ENCODE measurements at regions not wholly inside any gene's neighbourhood (a gene's known extent, or its start where the extent isn't known, plus 50 kb on each side); places are given as distances from the start of the nearest gene placed in this dataset.

GRCh38 chr3:76463501-76463900, 576.4 kb upstream of the ROBO2 start:
- no peaks in the 10 kb centered on the region for H3F3A ChIP-seq (ENCODE audit: low read depth)
- H3K36me3 ChIP-seq (ENCODE audit: insufficient read depth, low read length), result no peaks in the 10 kb centered on the region
- H3K9ac ChIP-seq (ENCODE audit: low read depth, low read length, poor library complexity, severe bottlenecking), result no peak overlapping the region
- no peak overlapping the region for H3K4me3 ChIP-seq (ENCODE audit: low read length, poor library complexity, severe bottlenecking)
- H3K4me1 ChIP-seq (ENCODE audit: insufficient read depth, low read length, poor library complexity, severe bottlenecking), result no peaks in the 10 kb centered on the region
- no peak overlapping the region for H2AFZ ChIP-seq (ENCODE audit: low read length)
- H3K9me3 ChIP-seq (ENCODE audit: insufficient read depth, low read depth, low read length), result no peaks in the 10 kb centered on the region
- TF ChIP-seq EZH2phosphoT487 (IDR thresholded peaks at IDR 0.05; ENCODE audit: borderline replicate concordance) (no peak), CTCF (conservative IDR thresholded peaks at IDR 0.05; ENCODE audit: low read length) (no peak)
- H3K79me2 ChIP-seq (ENCODE audit: insufficient read depth, low read length), result no peaks in the 10 kb centered on the region
- H3K27me3 ChIP-seq (ENCODE audit: insufficient read depth, low read length, poor library complexity, severe bottlenecking), result no peaks in the 10 kb centered on the region
- no peak overlapping the region for H3K4me2 ChIP-seq (ENCODE audit: low read depth, low read length, poor library complexity, severe bottlenecking)
- H3K9me2 ChIP-seq (replicated peaks; ENCODE audit: low read depth, low read length), result no peaks in the 10 kb centered on the region
- no peaks in the 10 kb centered on the region for H4K20me1 ChIP-seq (ENCODE audit: insufficient read depth, low read length, poor library complexity, severe bottlenecking)

GRCh38 chr3:76470285-76470684, 569.6 kb upstream of the ROBO2 start:
- no peaks in the 10 kb centered on the region for H4K20me1 ChIP-seq (ENCODE audit: insufficient read depth, low read length, poor library complexity, severe bottlenecking)
- H3K36me3 ChIP-seq (ENCODE audit: insufficient read depth, low read length), result no peaks in the 10 kb centered on the region
- H3K9me3 ChIP-seq (ENCODE audit: insufficient read depth, low read depth, low read length), result no peaks in the 10 kb centered on the region
- H3K4me1 ChIP-seq (ENCODE audit: insufficient read depth, low read length, poor library complexity, severe bottlenecking), result no peaks in the 10 kb centered on the region
- H3K4me2 ChIP-seq (ENCODE audit: low read depth, low read length, poor library complexity, severe bottlenecking), result no peak overlapping the region
- TF ChIP-seq CTCF (conservative IDR thresholded peaks at IDR 0.05; ENCODE audit: low read length), result no peak
- no peak for TF ChIP-seq EZH2phosphoT487 (IDR thresholded peaks at IDR 0.05; ENCODE audit: borderline replicate concordance)
- H3K79me2 ChIP-seq (ENCODE audit: insufficient read depth, low read length), result no peaks in the 10 kb centered on the region
- no peaks in the 10 kb centered on the region for H3F3A ChIP-seq (ENCODE audit: low read depth)
- no peak overlapping the region for H2AFZ ChIP-seq (ENCODE audit: low read length)
- no peaks in the 10 kb centered on the region for H3K9me2 ChIP-seq (replicated peaks; ENCODE audit: low read depth, low read length)
- H3K27me3 ChIP-seq (ENCODE audit: insufficient read depth, low read length, poor library complexity, severe bottlenecking), result no peaks in the 10 kb centered on the region
- no peak overlapping the region for H3K4me3 ChIP-seq (ENCODE audit: low read length, poor library complexity, severe bottlenecking)
- H3K9ac ChIP-seq (ENCODE audit: low read depth, low read length, poor library complexity, severe bottlenecking), result no peak overlapping the region

- Histone ChIP-seq H3K9ac (ENCODE audit: low read depth, low read length, poor library complexity, severe bottlenecking) (no peak overlapping the region), H3K4me1 (ENCODE audit: insufficient read depth, low read length, poor library complexity, severe bottlenecking) (no peaks in the 10 kb centered on the region), H3K36me3 (ENCODE audit: insufficient read depth, low read length) (no peaks in the 10 kb centered on the region), H3K9me2 (replicated peaks; ENCODE audit: low read depth, low read length) (no peaks in the 10 kb centered on the region), H3K79me2 (ENCODE audit: insufficient read depth, low read length) (no peaks in the 10 kb centered on the region), H3K27me3 (ENCODE audit: insufficient read depth, low read length, poor library complexity, severe bottlenecking) (no peaks in the 10 kb centered on the region), H3K4me2 (ENCODE audit: low read depth, low read length, poor library complexity, severe bottlenecking) (no peak overlapping the region), H2AFZ (ENCODE audit: low read length) (no peak overlapping the region), H3K9me3 (ENCODE audit: insufficient read depth, low read depth, low read length) (no peaks in the 10 kb centered on the region), H4K20me1 (ENCODE audit: insufficient read depth, low read length, poor library complexity, severe bottlenecking) (no peaks in the 10 kb centered on the region), H3F3A (ENCODE audit: low read depth) (no peaks in the 10 kb centered on the region), H3K4me3 (ENCODE audit: low read length, poor library complexity, severe bottlenecking) (no peak overlapping the region)
- TF ChIP-seq EZH2phosphoT487 (IDR thresholded peaks at IDR 0.05; ENCODE audit: borderline replicate concordance) (no peak), CTCF (conservative IDR thresholded peaks at IDR 0.05; ENCODE audit: low read length) (no peak)
Measured at GRCh38 chr3:76474632-76475031, 565.3 kb upstream of the ROBO2 start.

All from Loucy (cell line).